Esophagus squamous epithelium (tissue), 4 donors: ENCODE measurements at regions not wholly inside any gene's neighbourhood (a gene's known extent, or its start where the extent isn't known, plus 50 kb on each side); places are given as distances from the start of the nearest gene placed in this dataset.

Experiments
- POLR2A ChIP-seq, 4 donors: fragments of 450-650 bp; IDR thresholded peaks; one replicate each; pipeline ENCODE4 v1.6.1; 2017; ENCODE audit warnings: antibody characterized with exemption in 4 of 4, mild to moderate bottlenecking in 4 of 4, moderate library complexity in 3 of 4
- TF ChIP-seq, protein P1 (sequence below), 6 experiments: fragments of 450-650 bp in 4 of 6; fragments of 200-600 bp in 2 of 6; sonication (generic) in 2 of 6; IDR thresholded peaks; one replicate each; pipeline ENCODE4 v1.5.1; 2016 to 2019; ENCODE audit warnings: antibody characterized with exemption in 6 of 6, mild to moderate bottlenecking in 4 of 6, moderate library complexity in 4 of 6

DNA sequence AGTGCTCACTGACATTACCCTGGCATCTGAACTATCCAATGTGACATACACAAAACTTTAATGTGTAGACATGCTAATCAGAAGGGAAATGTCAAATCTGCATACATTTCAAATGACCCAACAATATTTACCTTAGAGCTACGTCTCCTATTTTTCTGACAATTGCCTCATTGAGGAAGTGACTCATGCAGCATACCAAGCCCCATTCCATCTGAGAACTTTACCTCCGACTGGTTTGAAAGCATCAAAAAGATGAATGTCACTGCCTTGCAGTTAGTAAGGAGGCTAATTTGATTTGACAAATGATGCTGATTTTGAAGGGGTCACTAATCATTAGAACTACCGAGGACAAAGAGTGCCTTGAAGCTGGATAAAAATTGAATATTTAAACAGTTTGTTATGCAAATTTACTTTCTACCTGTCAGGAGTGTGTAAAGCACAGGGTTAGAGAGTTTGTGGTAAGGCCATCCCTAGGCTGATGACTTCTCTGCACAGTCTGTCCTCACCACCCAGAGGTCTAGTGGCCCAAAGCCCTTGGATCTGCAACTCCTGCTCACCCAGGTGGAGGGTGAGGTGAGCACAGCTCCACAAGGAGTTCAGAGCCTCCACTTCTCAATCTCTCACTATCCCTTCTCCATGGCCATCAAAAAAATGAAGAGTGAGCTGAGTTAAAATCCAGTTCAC, 500.3 kb upstream of the C1orf87 start:
- TF ChIP-seq POLR2A (IDR thresholded peaks at IDR 0.05): no peak
- TF ChIP-seq, protein P1, sequence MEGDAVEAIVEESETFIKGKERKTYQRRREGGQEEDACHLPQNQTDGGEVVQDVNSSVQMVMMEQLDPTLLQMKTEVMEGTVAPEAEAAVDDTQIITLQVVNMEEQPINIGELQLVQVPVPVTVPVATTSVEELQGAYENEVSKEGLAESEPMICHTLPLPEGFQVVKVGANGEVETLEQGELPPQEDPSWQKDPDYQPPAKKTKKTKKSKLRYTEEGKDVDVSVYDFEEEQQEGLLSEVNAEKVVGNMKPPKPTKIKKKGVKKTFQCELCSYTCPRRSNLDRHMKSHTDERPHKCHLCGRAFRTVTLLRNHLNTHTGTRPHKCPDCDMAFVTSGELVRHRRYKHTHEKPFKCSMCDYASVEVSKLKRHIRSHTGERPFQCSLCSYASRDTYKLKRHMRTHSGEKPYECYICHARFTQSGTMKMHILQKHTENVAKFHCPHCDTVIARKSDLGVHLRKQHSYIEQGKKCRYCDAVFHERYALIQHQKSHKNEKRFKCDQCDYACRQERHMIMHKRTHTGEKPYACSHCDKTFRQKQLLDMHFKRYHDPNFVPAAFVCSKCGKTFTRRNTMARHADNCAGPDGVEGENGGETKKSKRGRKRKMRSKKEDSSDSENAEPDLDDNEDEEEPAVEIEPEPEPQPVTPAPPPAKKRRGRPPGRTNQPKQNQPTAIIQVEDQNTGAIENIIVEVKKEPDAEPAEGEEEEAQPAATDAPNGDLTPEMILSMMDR (IDR thresholded peaks at IDR 0.05): no peak
